Caco-2 (cell line): ENCODE measurements at regions not wholly inside any gene's neighbourhood (a gene's known extent, or its start where the extent isn't known, plus 50 kb on each side); places are given as distances from the start of the nearest gene placed in this dataset.

Source experiments
- BruUV-seq: library from RNA; stranded (reverse); fragments of 400-500 nt; replicated peaks from 2 replicates; lab custom pipeline; 2021; lab: Mats Ljungman, UMichigan
- CTCF ChIA-PET: fragments of 300-600 bp; sonication (Branson Sonifier 250); formaldehyde crosslinking; loops from one replicate; lab custom pipeline; 2022; ENCODE audit warnings: antibody characterized with exemption; lab: Charles Lee
- POLR2A ChIA-PET: fragments of 300-600 bp; sonication (Branson Sonifier 250); formaldehyde crosslinking; loops from one replicate; lab custom pipeline; 2022; ENCODE audit warnings: antibody characterized with exemption; lab: Charles Lee
- DNase-seq, 2 experiments: peaks; one replicate each; pipeline versions ENCODE4 v3.0.0 to v3.0.0-alpha.2; 2020 to 2022
- H3K27me3 ChIP-seq: replicated peaks from 2 replicates; pipeline ENCODE4 v1.6.0; 2011; ENCODE audit warnings: low read length; ENCODE audit not compliant: control insufficient read depth, insufficient read depth
- H3K36me3 ChIP-seq: 2 replicates; pipeline ENCODE4 v1.5.1; 2011; ENCODE audit warnings: low read length; ENCODE audit not compliant: control insufficient read depth, insufficient read depth
- H3K4me1 ChIP-seq: fragments of 250-450 bp; sonication (Bioruptor Pico); 2 replicates; pipeline ENCODE4 v1.5.1; 2020; ENCODE audit warnings: mild to moderate bottlenecking
- H3K4me3 ChIP-seq: 2 replicates; pipeline ENCODE4 v1.5.1; 2011; ENCODE audit warnings: low read depth, mild to moderate bottlenecking, control low read depth, low read length
- H3K9me3 ChIP-seq: fragments of 250-450 bp; sonication (Bioruptor Pico); 2 replicates; pipeline ENCODE4 v1.5.1; 2020; ENCODE audit warnings: mild to moderate bottlenecking, moderate library complexity
- H3K27ac Mint-ChIP-seq: one replicate; pipeline ENCODE4 v1.8.0; 2022; ENCODE audit warnings: mixed read lengths; ENCODE audit not compliant: unreplicated experiment
- H3K27me3 Mint-ChIP-seq: one replicate; pipeline ENCODE4 v1.8.0; 2022; ENCODE audit warnings: mixed read lengths; ENCODE audit not compliant: insufficient read depth, unreplicated experiment
- H3K36me3 Mint-ChIP-seq: one replicate; pipeline ENCODE4 v1.8.0; 2022; ENCODE audit warnings: mild to moderate bottlenecking, mixed read lengths; ENCODE audit not compliant: insufficient read depth, unreplicated experiment
- H3K4me1 Mint-ChIP-seq: one replicate; pipeline ENCODE4 v1.8.0; 2022; ENCODE audit warnings: low read depth, mixed read lengths; ENCODE audit not compliant: unreplicated experiment
- H3K4me3 Mint-ChIP-seq: one replicate; pipeline ENCODE4 v1.8.0; 2022; ENCODE audit warnings: mild to moderate bottlenecking, moderate library complexity, mixed read lengths; ENCODE audit not compliant: unreplicated experiment
- H3K9me3 Mint-ChIP-seq: one replicate; pipeline ENCODE4 v1.8.0; 2022; ENCODE audit warnings: mixed read lengths; ENCODE audit not compliant: unreplicated experiment
- CTCF ChIP-seq, 2 experiments: fragments of 200-600 bp in 1 of 2; IDR thresholded peaks; 1 replicate in 1 of 2; 2 replicates in 1 of 2; pipeline versions ENCODE4 v1.5.1 to v1.8.0; 2011 to 2022; ENCODE audit warnings: antibody characterized with exemption in 1 of 2, control low read depth in 1 of 2, inconsistent platforms in 1 of 2, low read depth in 1 of 2, low read length in 1 of 2, mild to moderate bottlenecking in 1 of 2, moderate library complexity in 1 of 2; ENCODE audit not compliant: insufficient read depth in 1 of 2, severe bottlenecking in 1 of 2, unreplicated experiment in 1 of 2
- intact Hi-C: fragments of 100-400 bp; cut with micrococcal nuclease; formaldehyde crosslinking; loops from one replicate; pipeline ENCODE4 v1.10.0; 2022; ENCODE audit not compliant: unreplicated experiment

DNA sequence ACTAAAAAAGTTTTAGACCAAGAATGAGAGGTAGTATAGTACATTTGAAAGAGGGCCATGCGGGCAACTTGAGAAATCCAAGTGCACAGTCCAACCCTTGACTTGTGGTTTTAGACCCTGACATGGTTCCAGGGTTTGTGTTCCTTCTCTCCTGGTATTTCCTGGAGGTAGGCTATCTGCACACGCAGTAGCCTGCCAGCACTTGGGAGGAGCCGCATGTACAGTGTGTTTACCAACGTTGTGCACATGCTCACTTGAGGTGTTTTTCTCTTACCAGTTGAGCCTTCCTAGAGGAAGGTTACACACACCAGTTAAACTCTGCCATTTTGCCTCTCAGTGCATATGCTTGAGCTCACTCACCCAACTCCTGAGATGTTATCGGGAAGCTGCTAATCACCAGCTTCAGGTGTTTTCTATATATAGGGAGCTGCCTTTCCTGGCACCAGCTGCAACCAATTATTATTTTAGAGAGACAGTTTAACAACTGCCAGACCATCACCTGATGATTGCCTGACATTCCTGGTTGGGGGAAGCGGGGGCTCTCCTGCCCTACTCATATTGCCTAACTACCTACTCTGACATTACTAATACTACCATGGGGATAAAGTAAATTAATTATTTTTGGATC is 593.4 kb upstream of the TUSC1 start:
- DNase-seq: no peak
- TF ChIP-seq CTCF (IDR thresholded peaks at IDR 0.05; ENCODE audit: insufficient read depth in 1 of 2, low read depth in 1 of 2, low read length in 1 of 2, severe bottlenecking in 1 of 2, unreplicated experiment in 1 of 2): no peak
- no TSS peak for BruUV-seq
- Histone ChIP-seq H3K9me3 (no peaks in the 10 kb centered on the region), H3K27me3 (no peaks in the 10 kb centered on the region), H3K4me3 (no peak overlapping the region), H3K36me3 (no peaks in the 10 kb centered on the region), H3K4me1 (no peaks in the 10 kb centered on the region)
- no peaks in the 10 kb centered on the region for H3K4me1 Mint-ChIP-seq
- intact Hi-C loops: no loop called here
- POLR2A ChIA-PET: no interaction called here
- no peaks in the 10 kb centered on the region for H3K36me3 Mint-ChIP-seq
- no peak overlapping the region for H3K4me3 Mint-ChIP-seq
- no peaks in the 10 kb centered on the region for H3K9me3 Mint-ChIP-seq
- H3K27ac Mint-ChIP-seq: no peak overlapping the region
- no peaks in the 10 kb centered on the region for H3K27me3 Mint-ChIP-seq
- CTCF ChIA-PET: no interaction called here

DNA sequence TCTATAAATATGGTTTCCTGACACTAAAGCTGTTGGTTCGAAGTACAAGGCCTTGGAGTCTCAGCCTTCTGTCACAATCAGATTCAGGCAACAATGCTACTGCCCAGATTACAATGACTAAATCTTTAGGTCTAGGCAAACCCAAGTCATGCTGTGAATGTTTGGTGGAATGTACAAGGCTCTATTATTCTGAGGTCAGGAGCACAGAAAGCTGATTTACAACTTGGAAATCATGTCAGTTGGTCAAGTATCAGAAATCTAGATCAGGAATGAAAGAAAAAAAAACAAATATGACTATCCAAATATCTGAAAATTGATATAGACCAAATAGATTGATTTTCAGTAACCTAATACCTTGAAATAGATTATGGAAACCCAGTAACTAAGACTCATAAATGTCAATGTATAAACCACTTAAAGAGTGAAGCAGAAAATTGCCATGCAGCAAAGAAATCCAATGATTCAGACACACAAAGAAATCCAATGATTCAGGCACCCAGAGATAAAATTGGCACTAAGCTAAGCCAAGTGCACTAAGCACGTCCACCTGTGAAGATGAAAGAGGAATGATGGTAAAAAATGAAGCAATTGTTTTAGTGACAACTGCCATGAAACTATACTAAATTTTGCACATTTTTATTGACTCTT is 588.0 kb upstream of the TUSC1 start:
- H3K9me3 Mint-ChIP-seq: no peaks in the 10 kb centered on the region
- H3K27me3 Mint-ChIP-seq: no peaks in the 10 kb centered on the region
- CTCF ChIA-PET: no interaction called here
- H3K4me3 Mint-ChIP-seq: no peak overlapping the region
- H3K4me1 ChIP-seq: peaks cover 5% of the 10 kb centered on the region
- H3K9me3 ChIP-seq: no peaks in the 10 kb centered on the region
- H3K27me3 ChIP-seq: no peaks in the 10 kb centered on the region
- no peak for TF ChIP-seq CTCF (IDR thresholded peaks at IDR 0.05; ENCODE audit: insufficient read depth in 1 of 2, low read depth in 1 of 2, low read length in 1 of 2, severe bottlenecking in 1 of 2, unreplicated experiment in 1 of 2)
- POLR2A ChIA-PET: no interaction called here
- H3K27ac Mint-ChIP-seq: no peak overlapping the region
- H3K4me1 Mint-ChIP-seq: peaks cover 7% of the 10 kb centered on the region
- no TSS peak for BruUV-seq
- H3K36me3 ChIP-seq: no peaks in the 10 kb centered on the region
- DNase-seq: no peak
- intact Hi-C loops: no loop called here
- H3K4me3 ChIP-seq: no peak overlapping the region
- peaks cover 6% of the 10 kb centered on the region for H3K36me3 Mint-ChIP-seq

DNA sequence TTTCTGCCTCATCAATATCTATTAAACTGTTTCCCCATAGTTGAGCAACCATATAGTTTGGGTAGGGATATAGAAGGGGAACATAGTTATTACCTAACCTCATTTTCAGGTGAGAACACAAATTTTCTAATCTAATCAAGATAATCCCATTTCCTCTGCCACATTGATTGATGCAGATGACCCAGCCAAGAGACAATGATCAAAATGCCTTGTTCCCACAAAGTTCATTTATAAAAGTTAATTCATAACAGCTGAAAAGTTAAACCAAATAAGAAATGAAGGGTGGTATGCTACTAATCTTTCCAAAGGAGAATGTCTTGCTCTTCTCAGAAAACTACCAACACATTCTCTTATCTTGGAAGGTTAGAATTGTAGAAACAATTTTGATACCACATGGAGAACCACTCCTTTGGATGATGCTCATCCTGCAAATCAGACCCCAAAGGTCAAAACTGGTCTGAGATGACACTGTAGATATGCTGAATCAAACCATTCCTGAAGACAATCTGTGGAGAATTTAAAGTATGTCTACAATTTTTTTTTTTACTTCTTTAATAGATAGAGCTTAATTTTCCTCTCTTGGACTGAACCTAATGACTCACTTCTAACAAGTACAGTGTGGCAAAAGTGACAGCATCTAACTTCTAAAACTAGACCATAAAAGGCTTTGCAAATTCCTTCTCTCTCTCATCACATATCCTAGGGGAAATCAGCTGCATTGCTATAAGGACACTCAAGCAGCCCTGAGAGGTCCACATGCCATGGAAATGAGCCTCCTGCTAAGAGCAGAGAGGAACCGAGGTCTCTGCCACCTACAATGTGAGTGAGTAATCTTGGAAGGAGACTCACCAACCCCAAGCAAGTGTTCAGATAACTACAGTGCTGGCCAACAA is 586.7 kb upstream of the TUSC1 start:
- no peak overlapping the region for H3K4me3 Mint-ChIP-seq
- no peak overlapping the region for H3K27ac Mint-ChIP-seq
- intact Hi-C loops: no loop called here
- H3K27me3 ChIP-seq: no peaks in the 10 kb centered on the region
- H3K4me3 ChIP-seq: no peak overlapping the region
- no peaks in the 10 kb centered on the region for H3K36me3 ChIP-seq
- ChIA-PET CTCF (no interaction called here), POLR2A (no interaction called here)
- H3K9me3 Mint-ChIP-seq: no peaks in the 10 kb centered on the region
- BruUV-seq: no TSS peak
- no peaks in the 10 kb centered on the region for H3K27me3 Mint-ChIP-seq
- H3K36me3 Mint-ChIP-seq: peaks cover 6% of the 10 kb centered on the region
- H3K4me1 Mint-ChIP-seq: peaks cover 9% of the 10 kb centered on the region
- no peak for DNase-seq
- H3K9me3 ChIP-seq: no peaks in the 10 kb centered on the region
- H3K4me1 ChIP-seq: peaks cover 5% of the 10 kb centered on the region
- no peak for TF ChIP-seq CTCF (IDR thresholded peaks at IDR 0.05; ENCODE audit: insufficient read depth in 1 of 2, low read depth in 1 of 2, low read length in 1 of 2, severe bottlenecking in 1 of 2, unreplicated experiment in 1 of 2)
